IPS DF 6.9 (cell line): ENCODE measurements at regions not wholly inside any gene's neighbourhood (a gene's known extent, or its start where the extent isn't known, plus 50 kb on each side); places are given as distances from the start of the nearest gene placed in this dataset.

Experiments used
- DNase-seq: peaks from one replicate; pipeline ENCODE4 v3.0.0-alpha.2; 2013; ENCODE audit warnings: low read depth, low spot score
- H3K27ac ChIP-seq: one replicate; pipeline ENCODE4 v1.5.1; 2013; ENCODE audit warnings: low read length, control low read depth
- H3K27me3 ChIP-seq: 2 replicates; pipeline ENCODE4 v1.6.1; 2013; ENCODE audit warnings: mild to moderate bottlenecking, low read length; ENCODE audit not compliant: control insufficient read depth, insufficient read depth
- H3K36me3 ChIP-seq: 2 replicates; pipeline ENCODE4 v1.6.1; 2013; ENCODE audit warnings: low read length; ENCODE audit not compliant: control insufficient read depth, insufficient read depth
- H3K4me1 ChIP-seq: 2 replicates; pipeline ENCODE4 v1.6.1; 2013; ENCODE audit warnings: low read length; ENCODE audit not compliant: control insufficient read depth, insufficient read depth
- H3K4me3 ChIP-seq: 2 replicates; pipeline ENCODE4 v1.5.1; 2013; ENCODE audit warnings: mild to moderate bottlenecking, low read length
- H3K9me3 ChIP-seq: 2 replicates; pipeline ENCODE4 v1.6.1; 2013; ENCODE audit warnings: low read length, inconsistent platforms; ENCODE audit not compliant: control insufficient read depth, insufficient read depth
- WGBS: extraction: QIAGEN DNeasy Blood & Tissue Kit; methylation state at CpG from one replicate; pipeline ENCODE4 v1.1.7; 2013; ENCODE audit warnings: mixed read lengths, missing lambda C conversion rate; ENCODE audit not compliant: insufficient read length, insufficient coverage; 5-methylcytosine and 5-hydroxymethylcytosine counted together

- no peaks in the 10 kb centered on the region for H3K27me3 ChIP-seq
- H3K9me3 ChIP-seq = no peaks in the 10 kb centered on the region
- H3K36me3 ChIP-seq = no peaks in the 10 kb centered on the region
- no peak for DNase-seq
- H3K4me3 ChIP-seq = no peak overlapping the region
- WGBS = 100% methylated on average over 1 of the region's 1 CpG
- no peaks in the 10 kb centered on the region for H3K4me1 ChIP-seq
- H3K27ac ChIP-seq = no peak overlapping the region
Observed at GRCh38 chr14:62101189-62101588, 339.0 kb downstream of the SNAPC1 start.

DNA sequence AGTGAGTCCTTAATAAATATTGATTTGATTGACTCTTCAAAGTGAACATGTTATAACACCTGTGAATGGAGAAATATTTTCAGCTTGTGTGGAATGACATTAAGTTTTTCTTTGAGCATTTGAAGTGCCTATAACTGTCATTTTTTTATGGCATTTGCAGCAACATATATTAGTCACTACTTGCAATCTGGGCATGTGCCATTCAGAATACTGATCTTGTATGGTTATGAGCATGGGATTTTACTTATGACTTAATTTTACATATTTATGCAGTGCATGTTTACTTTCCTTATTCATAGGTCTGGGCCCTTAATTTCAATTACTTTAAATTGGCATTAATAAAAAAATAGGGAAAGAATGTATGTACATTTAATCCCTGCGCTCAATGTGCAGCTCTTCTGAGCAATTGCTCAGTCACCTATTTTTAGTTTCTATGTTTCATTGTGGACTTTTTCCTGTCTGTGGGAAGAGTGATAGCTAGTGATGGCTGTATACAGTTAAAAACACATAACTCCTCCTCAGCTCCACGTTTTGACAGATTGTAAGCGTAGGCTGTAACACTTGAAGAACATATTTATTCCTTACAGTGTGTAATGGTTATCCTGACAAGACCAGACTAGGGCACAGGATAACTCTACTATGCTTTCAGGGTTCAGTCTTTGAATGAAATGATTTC lies 339.6 kb downstream of the SNAPC1 start:
- no peaks in the 10 kb centered on the region for H3K36me3 ChIP-seq
- DNase-seq = no peak
- H3K27ac ChIP-seq = no peak overlapping the region
- H3K4me1 ChIP-seq = no peaks in the 10 kb centered on the region
- H3K9me3 ChIP-seq = no peaks in the 10 kb centered on the region
- WGBS = no CpG with 5 or more reads among the region's 3 CpGs
- H3K27me3 ChIP-seq = no peaks in the 10 kb centered on the region
- no peak overlapping the region for H3K4me3 ChIP-seq

- Histone ChIP-seq H3K27ac (no peak overlapping the region), H3K4me1 (no peaks in the 10 kb centered on the region), H3K9me3 (no peaks in the 10 kb centered on the region), H3K36me3 (no peaks in the 10 kb centered on the region), H3K4me3 (no peak overlapping the region), H3K27me3 (no peaks in the 10 kb centered on the region)
- no peak for DNase-seq
- WGBS = no CpG with 5 or more reads among the region's 3 CpGs
Observed at GRCh38 chr14:62102349-62102725, 340.1 kb downstream of the SNAPC1 start.

DNA sequence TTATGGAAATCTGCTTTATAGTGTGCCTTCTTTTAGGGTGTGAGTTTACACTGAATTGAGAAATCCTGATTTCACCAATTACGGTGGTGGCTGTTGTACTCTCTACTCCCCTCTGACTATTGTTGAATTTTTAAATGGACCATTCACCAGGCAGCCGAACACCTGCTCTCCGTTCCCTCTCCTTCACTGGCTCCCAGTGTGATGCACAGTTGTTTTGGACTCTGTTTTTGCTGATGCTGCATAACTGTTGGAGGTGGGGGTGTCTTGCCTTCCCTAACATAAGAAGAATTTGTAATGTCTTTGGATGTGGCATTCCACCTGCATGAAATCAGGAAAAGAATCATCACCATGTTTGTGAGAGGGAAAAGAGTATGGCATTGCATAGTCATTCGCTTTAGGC lies 341.2 kb downstream of the SNAPC1 start:
- no CpG with 5 or more reads among the region's 4 CpGs for WGBS
- no peaks in the 10 kb centered on the region for H3K36me3 ChIP-seq
- no peak for DNase-seq
- H3K4me3 ChIP-seq = no peak overlapping the region
- no peaks in the 10 kb centered on the region for H3K4me1 ChIP-seq
- no peaks in the 10 kb centered on the region for H3K27me3 ChIP-seq
- no peak overlapping the region for H3K27ac ChIP-seq
- H3K9me3 ChIP-seq = no peaks in the 10 kb centered on the region

DNA sequence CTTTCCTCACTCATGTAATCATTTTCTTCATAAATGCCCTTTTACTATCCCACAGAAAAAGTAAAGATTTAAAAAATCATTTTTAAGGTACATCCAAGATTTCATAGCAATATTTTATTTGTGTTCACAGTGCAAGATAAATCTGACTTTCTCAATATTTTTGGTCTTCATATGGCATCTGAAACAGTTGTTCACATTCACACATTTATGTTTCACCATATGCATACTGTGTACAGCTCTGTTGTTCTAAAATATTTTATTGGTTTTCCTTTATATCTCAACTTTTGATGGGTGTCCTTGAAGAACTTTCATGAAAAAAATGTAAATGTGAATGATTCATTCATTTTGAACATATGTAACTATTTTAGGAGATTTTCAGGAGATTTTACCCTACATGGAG lies 348.7 kb downstream of the SNAPC1 start:
- H3K36me3 ChIP-seq = no peaks in the 10 kb centered on the region
- H3K27me3 ChIP-seq = no peaks in the 10 kb centered on the region; the same call in 1 of the 2 replicates
- no peaks in the 10 kb centered on the region for H3K4me1 ChIP-seq
- H3K27ac ChIP-seq = no peak overlapping the region
- DNase-seq = no peak
- no peak overlapping the region for H3K4me3 ChIP-seq
- H3K9me3 ChIP-seq = no peaks in the 10 kb centered on the region

GRCh38 chr14:62117010-62117750 lies 355.0 kb downstream of the SNAPC1 start:
- WGBS = no CpG with 5 or more reads among the region's 56 CpGs
- DNase-seq = peak; percentile 86
- peaks cover 6% of the 10 kb centered on the region for H3K27me3 ChIP-seq
- no peaks in the 10 kb centered on the region for H3K36me3 ChIP-seq
- H3K4me1 ChIP-seq = peaks cover 1% of the 10 kb centered on the region; the same call in 1 of the 2 replicates
- no peaks in the 10 kb centered on the region for H3K9me3 ChIP-seq
- H3K27ac ChIP-seq = no peak overlapping the region
- peak overlapping the region; percentile 53; the same call in 1 of the 2 replicates for H3K4me3 ChIP-seq

DNA sequence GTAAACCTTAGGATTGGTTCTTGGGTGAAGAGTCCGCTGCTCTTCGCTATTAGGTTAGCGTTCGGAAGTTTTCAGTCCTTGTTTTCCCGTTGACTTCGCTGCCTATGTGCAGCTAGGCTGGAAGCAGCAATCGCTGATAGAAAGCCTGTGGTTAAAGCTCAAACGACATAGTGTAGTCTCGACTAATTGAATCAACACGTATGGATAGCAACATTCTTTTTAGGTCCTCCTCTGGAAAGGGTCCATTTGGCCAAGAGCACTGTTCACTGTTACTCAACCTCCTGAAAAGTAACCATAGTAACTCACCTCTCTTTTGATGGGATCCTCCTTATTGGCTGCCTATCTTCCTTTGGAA lies 355.5 kb downstream of the SNAPC1 start:
- H3K27me3 ChIP-seq = peaks cover 6% of the 10 kb centered on the region
- no CpG with 5 or more reads among the region's 10 CpGs for WGBS

GRCh38 chr14:62118461-62118860 lies 356.2 kb downstream of the SNAPC1 start:
- no peak overlapping the region for H3K27ac ChIP-seq
- no peaks in the 10 kb centered on the region for H3K36me3 ChIP-seq
- no peak overlapping the region for H3K4me3 ChIP-seq
- H3K9me3 ChIP-seq = no peaks in the 10 kb centered on the region
- WGBS = no CpG with 5 or more reads among the region's 4 CpGs
- DNase-seq = no peak
- H3K4me1 ChIP-seq = peaks cover 1% of the 10 kb centered on the region; the same call in 1 of the 2 replicates
- peaks cover 6% of the 10 kb centered on the region for H3K27me3 ChIP-seq

More for the DNA sequence above, 355.5 kb downstream of the SNAPC1 start:
- Histone ChIP-seq H3K9me3 (no peaks in the 10 kb centered on the region), H3K27ac (no peak overlapping the region), H3K36me3 (no peaks in the 10 kb centered on the region), H3K4me1 (peaks cover 1% of the 10 kb centered on the region; the same call in 1 of the 2 replicates), H3K4me3 (no peak overlapping the region; the same call in 1 of the 2 replicates)
- DNase-seq = no peak

DNA sequence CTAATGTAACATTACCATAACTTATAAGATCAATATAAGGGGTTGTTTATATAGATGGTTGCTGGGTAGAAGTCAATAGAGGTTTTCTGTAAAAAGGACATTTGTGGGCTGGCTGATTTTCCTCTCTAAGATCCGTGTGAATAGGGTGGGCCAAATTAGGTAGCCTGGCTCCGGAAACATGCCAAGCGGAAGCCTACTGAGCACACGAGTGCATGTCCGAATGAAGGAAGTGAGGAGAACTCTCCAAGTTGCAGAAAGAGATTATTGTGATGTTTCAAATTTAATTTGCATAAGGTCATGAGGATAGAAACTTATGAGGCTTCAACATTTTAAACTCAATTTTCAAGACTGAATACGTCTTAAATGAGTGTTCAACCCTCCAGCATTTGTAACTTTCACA lies 356.7 kb downstream of the SNAPC1 start:
- Histone ChIP-seq H3K4me3 (no peak overlapping the region), H3K9me3 (no peaks in the 10 kb centered on the region), H3K27ac (no peak overlapping the region), H3K36me3 (no peaks in the 10 kb centered on the region), H3K27me3 (peaks cover 6% of the 10 kb centered on the region), H3K4me1 (peaks cover 1% of the 10 kb centered on the region; the same call in 1 of the 2 replicates)
- no peak for DNase-seq
- WGBS = no CpG with 5 or more reads among the region's 6 CpGs

DNA sequence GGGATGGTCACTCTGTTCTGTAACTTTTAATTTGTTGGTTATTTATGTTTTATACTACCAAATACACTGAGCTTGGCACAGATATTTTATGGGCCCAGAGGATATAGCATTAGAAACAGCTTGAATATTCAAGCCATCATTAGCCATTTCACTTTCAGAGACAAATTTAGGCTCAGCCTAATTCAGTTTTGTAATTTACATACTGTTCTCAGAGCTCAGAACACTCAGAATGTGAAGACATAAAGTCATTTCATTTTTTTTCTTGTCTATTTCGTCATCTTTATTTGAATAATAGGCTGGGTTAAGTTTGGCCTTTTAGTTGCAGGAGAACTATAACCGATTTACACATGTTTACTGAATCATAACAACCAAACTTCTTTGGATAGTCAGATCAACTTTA lies 361.7 kb downstream of the SNAPC1 start:
- Histone ChIP-seq H3K4me3 (no peak overlapping the region), H3K36me3 (no peaks in the 10 kb centered on the region), H3K4me1 (no peaks in the 10 kb centered on the region), H3K27me3 (no peaks in the 10 kb centered on the region), H3K27ac (no peak overlapping the region), H3K9me3 (no peaks in the 10 kb centered on the region)
- DNase-seq = no peak
- no CpG with 5 or more reads among the region's 2 CpGs for WGBS

- H3K4me3 ChIP-seq = no peak overlapping the region
- H3K4me1 ChIP-seq = no peaks in the 10 kb centered on the region
- no peaks in the 10 kb centered on the region for H3K9me3 ChIP-seq
- no peak for DNase-seq
- no peaks in the 10 kb centered on the region for H3K36me3 ChIP-seq
- H3K27me3 ChIP-seq = no peaks in the 10 kb centered on the region
- H3K27ac ChIP-seq = no peak overlapping the region
Observed at GRCh38 chr14:62125793-62126192, 363.6 kb downstream of the SNAPC1 start.
